ENCODE measurements at regions not wholly inside any gene's neighbourhood (a gene's known extent, or its start where the extent isn't known, plus 50 kb on each side); places are given as distances from the start of the nearest gene placed in this dataset.
"Not testable (repeated sequence)": the region's sequence is repeated elsewhere in the genome, so short reads cannot be mapped to it uniquely, and the experiment has no call there.

- TF ChIP-seq CTCF (IDR thresholded peaks at IDR 0.05; ENCODE audit: insufficient read depth, low read length, poor library complexity, severe bottlenecking), result no peak
- Histone ChIP-seq H3K36me3 (ENCODE audit: control insufficient read depth, insufficient read depth, low read length) (no peaks in the 10 kb centered on the region), H3K27me3 (ENCODE audit: control insufficient read depth, insufficient read depth, low read length) (no peaks in the 10 kb centered on the region), H3K4me3 (ENCODE audit: low read depth, low read length) (no peak overlapping the region)
- DNase-seq (ENCODE audit: low read depth), result no peak
Observed at GRCh38 chr3:6041894-6042293, 819.0 kb upstream of the GRM7 start.

GRCh38 chr3:6047016-6047415, 813.9 kb upstream of the GRM7 start:
- H3K27me3 ChIP-seq (ENCODE audit: control insufficient read depth, insufficient read depth, low read length), result no peaks in the 10 kb centered on the region
- H3K4me3 ChIP-seq (ENCODE audit: low read depth, low read length), result no peak overlapping the region
- TF ChIP-seq CTCF (IDR thresholded peaks at IDR 0.05; ENCODE audit: insufficient read depth, low read length, poor library complexity, severe bottlenecking), result no peak
- no peak for DNase-seq (ENCODE audit: low read depth)
- H3K36me3 ChIP-seq (ENCODE audit: control insufficient read depth, insufficient read depth, low read length), result no peaks in the 10 kb centered on the region

GRCh38 chr3:6060251-6060650, 800.7 kb upstream of the GRM7 start:
- Histone ChIP-seq H3K4me3 (ENCODE audit: low read depth, low read length) (no peak overlapping the region), H3K36me3 (ENCODE audit: control insufficient read depth, insufficient read depth, low read length) (no peaks in the 10 kb centered on the region), H3K27me3 (ENCODE audit: control insufficient read depth, insufficient read depth, low read length) (no peaks in the 10 kb centered on the region)
- TF ChIP-seq CTCF (IDR thresholded peaks at IDR 0.05; ENCODE audit: insufficient read depth, low read length, poor library complexity, severe bottlenecking), result no peak
- no peak for DNase-seq (ENCODE audit: low read depth)

- Histone ChIP-seq H3K36me3 (ENCODE audit: control insufficient read depth, insufficient read depth, low read length) (no peaks in the 10 kb centered on the region), H3K27me3 (ENCODE audit: control insufficient read depth, insufficient read depth, low read length) (no peaks in the 10 kb centered on the region), H3K4me3 (ENCODE audit: low read depth, low read length) (no peak overlapping the region)
- no peak for DNase-seq (ENCODE audit: low read depth)
- TF ChIP-seq CTCF (IDR thresholded peaks at IDR 0.05; ENCODE audit: insufficient read depth, low read length, poor library complexity, severe bottlenecking), result no peak
Observed at GRCh38 chr3:6062261-6063187, 798.4 kb upstream of the GRM7 start.

GRCh38 chr3:6066397-6066796, 794.5 kb upstream of the GRM7 start:
- Histone ChIP-seq H3K27me3 (ENCODE audit: control insufficient read depth, insufficient read depth, low read length) (no peaks in the 10 kb centered on the region), H3K4me3 (ENCODE audit: low read depth, low read length) (no peak overlapping the region), H3K36me3 (ENCODE audit: control insufficient read depth, insufficient read depth, low read length) (no peaks in the 10 kb centered on the region)
- DNase-seq (ENCODE audit: low read depth), result no peak
- no peak for TF ChIP-seq CTCF (IDR thresholded peaks at IDR 0.05; ENCODE audit: insufficient read depth, low read length, poor library complexity, severe bottlenecking)

GRCh38 chr3:6066868-6067578, 793.9 kb upstream of the GRM7 start:
- H3K27me3 ChIP-seq (ENCODE audit: control insufficient read depth, insufficient read depth, low read length); H3K4me3 ChIP-seq (ENCODE audit: low read depth, low read length); H3K36me3 ChIP-seq (ENCODE audit: control insufficient read depth, insufficient read depth, low read length); DNase-seq (ENCODE audit: low read depth): not testable (repeated sequence)
